GM12874 (cell line): ENCODE measurements at regions not wholly inside any gene's neighbourhood (a gene's known extent, or its start where the extent isn't known, plus 50 kb on each side); places are given as distances from the start of the nearest gene placed in this dataset.

Source experiments
- TF ChIP-seq, protein P1 (sequence below): IDR thresholded peaks from 2 replicates; pipeline ENCODE4 v1.5.1; 2011; ENCODE audit warnings: low read depth, mild to moderate bottlenecking, control low read depth, low read length, moderate library complexity; ENCODE audit not compliant: insufficient read depth

DNA sequence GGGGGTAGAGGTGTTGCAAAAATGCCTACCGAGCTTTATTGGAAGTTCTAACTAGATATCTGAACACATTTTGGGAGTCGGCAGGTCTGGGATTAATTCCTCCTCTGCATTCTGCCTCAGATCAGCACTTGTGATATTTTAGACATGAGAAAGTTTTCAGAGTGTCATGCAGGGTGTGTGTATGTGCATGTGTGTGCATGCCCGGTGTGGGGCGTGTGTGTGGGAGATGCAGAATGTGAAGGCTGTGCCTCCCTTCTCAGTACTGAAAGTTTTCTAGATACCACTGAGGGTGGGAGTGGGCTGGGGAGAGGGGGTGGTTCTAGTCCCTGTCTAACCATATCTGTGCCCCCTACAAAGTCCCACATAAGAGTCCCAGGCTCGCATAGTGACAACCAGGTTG, 180.0 kb upstream of the NTM start:
- TF ChIP-seq, protein P1, sequence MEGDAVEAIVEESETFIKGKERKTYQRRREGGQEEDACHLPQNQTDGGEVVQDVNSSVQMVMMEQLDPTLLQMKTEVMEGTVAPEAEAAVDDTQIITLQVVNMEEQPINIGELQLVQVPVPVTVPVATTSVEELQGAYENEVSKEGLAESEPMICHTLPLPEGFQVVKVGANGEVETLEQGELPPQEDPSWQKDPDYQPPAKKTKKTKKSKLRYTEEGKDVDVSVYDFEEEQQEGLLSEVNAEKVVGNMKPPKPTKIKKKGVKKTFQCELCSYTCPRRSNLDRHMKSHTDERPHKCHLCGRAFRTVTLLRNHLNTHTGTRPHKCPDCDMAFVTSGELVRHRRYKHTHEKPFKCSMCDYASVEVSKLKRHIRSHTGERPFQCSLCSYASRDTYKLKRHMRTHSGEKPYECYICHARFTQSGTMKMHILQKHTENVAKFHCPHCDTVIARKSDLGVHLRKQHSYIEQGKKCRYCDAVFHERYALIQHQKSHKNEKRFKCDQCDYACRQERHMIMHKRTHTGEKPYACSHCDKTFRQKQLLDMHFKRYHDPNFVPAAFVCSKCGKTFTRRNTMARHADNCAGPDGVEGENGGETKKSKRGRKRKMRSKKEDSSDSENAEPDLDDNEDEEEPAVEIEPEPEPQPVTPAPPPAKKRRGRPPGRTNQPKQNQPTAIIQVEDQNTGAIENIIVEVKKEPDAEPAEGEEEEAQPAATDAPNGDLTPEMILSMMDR = no peak

DNA sequence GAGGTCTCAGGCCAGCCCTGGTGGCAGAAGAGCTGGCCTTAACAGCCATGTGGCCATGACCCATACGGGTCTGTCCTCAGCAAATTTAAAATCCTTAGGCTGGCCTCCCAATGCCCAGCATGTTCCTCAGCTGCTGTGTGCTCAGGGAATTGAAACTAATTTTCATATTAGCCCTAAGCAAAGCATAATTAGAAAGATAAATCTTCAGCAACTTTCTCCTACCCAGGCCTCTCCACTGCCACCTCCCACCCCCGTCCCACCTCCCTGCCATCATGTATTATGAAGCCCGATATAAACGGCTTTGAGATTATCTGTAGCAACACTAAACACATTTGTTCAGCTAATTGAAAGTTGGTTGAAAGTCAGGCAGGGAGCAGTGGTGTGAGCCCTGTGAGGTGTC, 178.8 kb upstream of the NTM start:
- TF ChIP-seq, protein P1 = no peak

DNA sequence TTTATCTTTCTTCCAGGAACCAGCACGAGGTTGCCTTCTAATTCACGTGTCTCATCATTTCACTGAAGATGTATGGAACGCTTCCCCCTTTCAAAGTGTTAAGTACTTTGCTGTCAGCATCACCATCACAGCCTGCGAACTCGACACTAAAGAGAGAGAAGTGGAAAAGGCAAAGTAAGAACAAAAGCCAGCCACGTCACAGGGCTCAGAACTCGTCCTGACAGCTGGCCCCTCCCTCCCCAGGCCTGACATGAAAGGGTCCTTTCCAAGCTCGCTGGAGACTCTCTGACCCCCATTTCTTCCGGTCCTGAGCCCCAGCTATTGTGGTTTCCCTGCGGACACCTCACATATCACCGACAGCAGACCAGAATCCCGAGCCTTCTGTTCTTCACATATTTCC, 177.8 kb upstream of the NTM start:
- TF ChIP-seq, protein P1 = no peak

DNA sequence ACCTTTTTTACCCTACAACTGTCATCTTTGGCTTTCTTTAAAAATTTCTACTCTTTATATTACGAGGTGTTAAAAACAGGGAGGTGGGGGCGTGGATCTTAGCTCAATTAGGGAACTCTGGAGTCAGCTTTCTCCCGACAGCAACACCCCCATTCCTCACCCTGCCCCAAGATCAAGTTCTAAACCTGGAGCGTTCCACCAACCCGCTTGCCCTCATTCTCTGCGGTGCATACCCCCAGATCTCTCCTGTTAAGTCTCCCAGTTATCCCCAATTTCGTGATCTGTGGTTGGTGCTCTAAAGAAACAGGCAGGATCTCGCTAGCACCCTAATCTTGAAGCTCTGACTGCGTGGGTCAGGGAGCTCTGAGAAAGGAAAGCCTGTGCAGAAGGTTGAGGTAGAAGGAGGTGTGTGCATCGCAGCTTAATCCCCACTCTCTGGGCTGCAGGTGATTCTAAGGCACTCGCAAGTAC, 177.3 kb upstream of the NTM start:
- TF ChIP-seq, protein P1 = no peak

DNA sequence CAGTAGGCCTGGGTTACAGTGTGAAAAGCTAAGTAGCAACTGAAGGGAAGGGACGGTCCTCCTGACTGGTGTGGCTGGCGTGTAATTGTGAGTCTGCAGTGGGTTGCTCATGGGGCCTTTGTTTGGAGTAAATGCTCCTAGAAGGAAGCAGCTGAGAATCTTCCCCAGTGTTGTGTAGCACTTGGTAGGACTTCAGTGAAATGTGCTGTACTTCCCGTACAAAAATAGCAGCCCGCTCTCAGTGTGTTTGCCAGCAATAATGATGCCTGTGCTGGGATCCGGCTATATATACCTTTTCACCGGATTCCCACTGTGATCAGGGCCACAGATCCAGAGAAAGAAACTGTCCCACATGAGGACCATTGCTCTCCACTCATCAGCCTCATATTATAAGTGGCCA, 175.7 kb upstream of the NTM start:
- TF ChIP-seq, protein P1 = no peak

DNA sequence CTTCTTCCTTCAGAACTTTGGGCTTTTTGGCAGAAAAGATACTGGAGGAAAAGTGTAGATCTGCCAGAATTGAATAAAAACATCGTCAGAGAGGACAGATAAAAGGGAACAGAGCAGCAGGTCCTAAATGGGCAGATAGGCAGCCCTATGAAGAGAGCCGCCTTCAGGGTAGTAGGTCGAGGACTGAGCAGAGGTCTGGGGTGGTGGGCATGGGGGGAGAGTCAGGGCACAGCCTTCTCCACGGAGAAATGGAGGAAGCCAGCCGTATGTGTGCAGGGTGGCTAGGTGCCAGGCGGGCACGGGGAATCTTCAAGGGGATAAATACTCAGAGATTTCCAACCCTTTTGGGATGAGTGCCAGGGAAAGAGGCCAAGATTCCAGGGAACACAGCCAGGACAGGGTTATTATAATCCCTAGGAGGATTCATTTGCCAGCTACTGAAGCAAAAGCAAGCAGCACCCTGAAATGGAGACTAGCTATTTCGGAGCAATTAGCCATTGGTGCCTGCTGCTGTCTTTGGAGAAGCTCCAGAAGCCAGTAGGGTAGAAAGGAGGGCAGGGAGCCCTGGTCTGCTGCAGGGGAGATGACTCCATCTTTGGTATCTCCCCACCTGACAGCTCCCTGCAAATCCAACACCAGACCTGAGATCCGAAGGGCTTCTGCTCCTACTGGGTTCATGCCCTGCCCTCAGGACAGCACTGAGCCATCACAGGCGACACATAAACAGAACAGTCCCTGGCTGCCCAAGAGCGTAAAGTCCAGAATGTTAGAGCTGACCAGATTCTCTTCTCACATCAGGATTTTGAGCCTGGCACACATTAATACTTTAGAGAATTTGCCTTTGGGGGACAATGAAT, 174.5 kb upstream of the NTM start:
- TF ChIP-seq, protein P1 = no peak

DNA sequence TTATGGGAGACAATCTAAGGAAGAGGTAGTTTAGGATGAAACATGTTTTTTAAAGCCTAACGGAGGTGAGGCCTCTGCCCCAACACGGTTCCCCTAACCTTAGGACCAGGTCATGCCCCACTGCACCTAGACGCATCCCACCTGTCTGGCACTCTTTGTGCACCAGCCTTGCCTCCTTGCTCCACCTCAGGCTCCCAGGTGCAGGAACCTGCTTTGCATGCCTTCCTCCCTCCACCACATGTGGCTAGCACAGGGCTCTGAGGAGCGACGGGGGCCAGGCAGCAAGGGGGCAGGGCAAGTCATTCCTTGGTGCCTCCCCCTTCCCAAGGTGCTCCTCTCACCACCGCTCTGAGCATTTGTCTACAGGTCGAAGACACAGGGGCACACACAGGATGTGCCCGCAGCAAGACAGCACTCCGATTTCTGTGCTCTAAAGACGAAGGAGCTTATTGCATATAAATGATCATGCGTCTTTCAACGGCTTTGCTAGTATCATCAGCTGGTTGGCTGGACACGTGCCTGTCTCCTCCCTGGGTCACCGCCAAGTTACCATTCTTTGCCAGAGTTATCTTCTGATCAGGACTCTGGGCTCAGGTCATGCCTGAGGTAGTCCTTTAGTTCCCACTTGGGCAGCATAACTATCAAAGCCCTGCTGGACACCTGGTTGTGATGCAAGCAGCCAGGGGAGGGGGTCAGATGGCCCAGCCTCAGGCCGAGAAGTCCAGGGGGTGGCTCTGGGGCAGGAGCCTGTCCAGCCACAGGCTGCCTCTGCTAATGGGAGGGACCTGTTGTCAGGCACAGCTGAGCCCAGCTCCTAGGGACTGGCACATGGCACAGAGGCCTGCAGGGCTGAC, 172.0 kb upstream of the NTM start:
- TF ChIP-seq, protein P1 = no peak
